ENCODE measurements at regions not wholly inside any gene's neighbourhood (a gene's known extent, or its start where the extent isn't known, plus 50 kb on each side); places are given as distances from the start of the nearest gene placed in this dataset.

DNA sequence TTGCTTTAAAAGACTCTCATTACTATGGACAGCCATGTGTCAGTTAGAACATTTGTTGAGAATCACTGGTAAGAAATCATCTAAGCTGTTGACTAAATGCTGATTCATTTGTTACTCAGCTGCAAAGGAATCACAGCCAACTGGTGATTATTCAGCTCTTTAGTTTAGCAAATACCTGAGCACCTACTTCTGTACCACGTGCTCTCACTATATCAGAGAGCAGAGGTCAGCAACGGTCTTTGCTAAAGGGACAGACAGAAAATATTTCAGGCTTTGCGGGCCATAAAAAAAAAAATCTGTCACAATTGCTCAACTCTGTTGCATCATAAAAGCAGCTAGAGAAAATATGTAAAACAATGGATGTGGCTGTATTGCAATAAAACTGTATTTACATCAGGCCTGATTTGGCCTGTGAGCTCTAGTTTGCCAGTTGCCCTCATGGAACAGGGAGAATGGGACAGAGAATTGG, 377.6 kb downstream of the DNAH5 start:
- Histone ChIP-seq H3K27ac (ENCODE audit: insufficient read depth, low read length, poor library complexity, severe bottlenecking) (no peak overlapping the region), H3K9me3 (ENCODE audit: control insufficient read depth in 2 of 2, low read length in 2 of 2) (no peaks in the 10 kb centered on the region), H3K4me3 (ENCODE audit: low read depth, low read length) (no peak overlapping the region), H3K36me3 (ENCODE audit: control insufficient read depth, insufficient read depth, low read length) (no peaks in the 10 kb centered on the region), H3K4me1 (ENCODE audit: control insufficient read depth, insufficient read depth, low read length, poor library complexity, severe bottlenecking) (no peaks in the 10 kb centered on the region), H3K27me3 (ENCODE audit: control insufficient read depth, insufficient read depth, low read length) (no peaks in the 10 kb centered on the region)
- no peak for ATAC-seq (ENCODE audit: low read depth in 2 of 2)
- Mint-ChIP-seq H3K27me3 (no peaks in the 10 kb centered on the region), H3K4me3 (no peak overlapping the region), H3K27ac (no peak overlapping the region), H3K9me3 (peaks cover 5 to 23% (median 8%) of the 10 kb centered on the region in 7 donors), H3K36me3 (no peaks in the 10 kb centered on the region), H3K4me1 (no peaks in the 10 kb centered on the region)
- no peak for DNase-seq

DNA sequence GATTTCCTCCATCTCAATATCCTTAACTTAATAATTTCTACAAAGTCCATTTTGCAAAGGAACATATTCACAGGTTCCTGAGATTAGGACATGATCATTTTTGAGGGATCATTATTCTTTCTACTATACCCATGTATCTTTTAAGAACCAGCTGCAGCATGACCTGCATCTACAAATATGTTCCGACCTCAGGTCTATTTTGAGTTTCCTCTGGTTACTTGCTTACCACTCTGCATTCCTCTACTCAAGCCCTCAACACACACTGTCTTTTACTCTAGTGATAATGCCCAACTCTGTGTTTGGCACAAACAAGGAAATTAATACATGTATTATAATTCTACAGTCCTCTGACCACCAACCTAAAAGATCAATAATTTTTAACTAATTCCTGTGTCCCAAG, 386.1 kb downstream of the DNAH5 start:
- Mint-ChIP-seq H3K9me3 (peaks cover 0 to 18% (median 11%) of the 10 kb centered on the region in 7 donors), H3K27ac (no peak overlapping the region), H3K27me3 (no peaks in the 10 kb centered on the region), H3K4me3 (no peak overlapping the region), H3K4me1 (no peaks in the 10 kb centered on the region), H3K36me3 (no peaks in the 10 kb centered on the region)
- Histone ChIP-seq H3K36me3 (ENCODE audit: control insufficient read depth, insufficient read depth, low read length) (no peaks in the 10 kb centered on the region), H3K27ac (ENCODE audit: insufficient read depth, low read length, poor library complexity, severe bottlenecking) (no peak overlapping the region), H3K9me3 (ENCODE audit: control insufficient read depth in 2 of 2, low read length in 2 of 2) (no peaks in the 10 kb centered on the region), H3K4me1 (ENCODE audit: control insufficient read depth, insufficient read depth, low read length, poor library complexity, severe bottlenecking) (no peaks in the 10 kb centered on the region), H3K4me3 (ENCODE audit: low read depth, low read length) (no peak overlapping the region), H3K27me3 (ENCODE audit: control insufficient read depth, insufficient read depth, low read length) (no peaks in the 10 kb centered on the region)
- ATAC-seq (ENCODE audit: low read depth in 2 of 2): no peak
- DNase-seq: no peak

DNA sequence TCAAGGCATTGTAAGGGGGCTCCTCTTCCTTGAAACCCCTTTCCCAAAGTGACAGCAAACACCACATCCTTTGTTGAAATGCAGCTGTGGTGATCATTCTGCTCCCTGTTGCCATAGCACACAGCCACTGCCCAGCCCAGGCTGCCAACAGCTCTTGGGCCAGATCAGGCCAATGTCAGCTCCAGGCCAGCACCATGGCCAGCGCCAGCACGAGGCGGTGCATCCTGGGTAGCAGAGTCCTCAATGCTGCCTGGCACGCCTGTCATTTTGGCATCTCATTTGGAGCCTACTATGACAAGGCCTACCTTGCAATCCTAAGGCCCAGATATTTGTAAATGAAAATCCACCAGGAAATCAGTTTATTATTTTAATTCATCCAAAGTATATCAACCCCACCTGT, 390.6 kb downstream of the DNAH5 start:
- no peak for ATAC-seq (ENCODE audit: low read depth in 2 of 2)
- Histone ChIP-seq H3K4me1 (ENCODE audit: control insufficient read depth, insufficient read depth, low read length, poor library complexity, severe bottlenecking) (no peaks in the 10 kb centered on the region), H3K27ac (ENCODE audit: insufficient read depth, low read length, poor library complexity, severe bottlenecking) (no peak overlapping the region), H3K36me3 (ENCODE audit: control insufficient read depth, insufficient read depth, low read length) (no peaks in the 10 kb centered on the region), H3K4me3 (ENCODE audit: low read depth, low read length) (no peak overlapping the region), H3K27me3 (ENCODE audit: control insufficient read depth, insufficient read depth, low read length) (no peaks in the 10 kb centered on the region), H3K9me3 (ENCODE audit: control insufficient read depth in 2 of 2, low read length in 2 of 2) (no peaks in the 10 kb centered on the region)
- Mint-ChIP-seq H3K27me3 (no peaks in the 10 kb centered on the region), H3K4me1 (no peaks in the 10 kb centered on the region), H3K4me3 (no peak overlapping the region), H3K27ac (no peak overlapping the region), H3K9me3 (peaks cover 0 to 30% (median 12%) of the 10 kb centered on the region in 7 donors), H3K36me3 (no peaks in the 10 kb centered on the region)
- DNase-seq: no peak

- H3K36me3 Mint-ChIP-seq: no peaks in the 10 kb centered on the region
- H3K4me3 Mint-ChIP-seq: no peak overlapping the region
- no peak overlapping the region for H3K4me3 ChIP-seq (ENCODE audit: low read depth, low read length)
- H3K27me3 Mint-ChIP-seq: no peaks in the 10 kb centered on the region
- DNase-seq: no peak
- H3K4me1 Mint-ChIP-seq: no peaks in the 10 kb centered on the region
- H3K36me3 ChIP-seq (ENCODE audit: control insufficient read depth, insufficient read depth, low read length): no peaks in the 10 kb centered on the region
- no peak overlapping the region for H3K27ac ChIP-seq (ENCODE audit: insufficient read depth, low read length, poor library complexity, severe bottlenecking)
- ATAC-seq (ENCODE audit: low read depth in 2 of 2): no peak
- no peak overlapping the region for H3K27ac Mint-ChIP-seq
- peaks cover 0 to 18% (median 6%) of the 10 kb centered on the region in 7 donors for H3K9me3 Mint-ChIP-seq
- H3K27me3 ChIP-seq (ENCODE audit: control insufficient read depth, insufficient read depth, low read length): no peaks in the 10 kb centered on the region
- H3K9me3 ChIP-seq (ENCODE audit: control insufficient read depth in 2 of 2, low read length in 2 of 2): peaks cover 0 to 1% of the 10 kb centered on the region in 2 experiments
- no peaks in the 10 kb centered on the region for H3K4me1 ChIP-seq (ENCODE audit: control insufficient read depth, insufficient read depth, low read length, poor library complexity, severe bottlenecking)
Observed at GRCh38 chr5:13552361-13552760, 392.1 kb downstream of the DNAH5 start.

DNA sequence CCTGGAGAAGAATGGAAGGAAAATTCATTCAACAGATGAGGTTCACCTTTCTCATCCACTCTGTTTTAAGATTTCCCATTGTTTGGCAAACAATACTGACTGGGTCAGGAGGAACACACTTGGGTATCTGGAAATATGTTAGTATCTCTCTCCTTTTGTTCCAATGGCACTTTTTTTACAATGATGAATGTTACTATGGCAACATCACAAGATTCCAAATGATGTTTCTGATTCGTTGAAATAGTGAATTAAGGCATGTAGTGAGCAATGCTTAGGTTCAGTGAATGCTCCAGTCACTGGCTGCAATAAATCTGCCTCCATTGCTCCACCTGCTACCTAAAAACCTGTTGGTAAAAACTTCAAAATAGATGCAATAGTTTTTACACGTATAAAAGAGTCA, 392.8 kb downstream of the DNAH5 start:
- Mint-ChIP-seq H3K4me3 (no peak overlapping the region), H3K27ac (no peak overlapping the region), H3K9me3 (peaks cover 0 to 12% (median 4%) of the 10 kb centered on the region in 7 donors), H3K36me3 (no peaks in the 10 kb centered on the region), H3K4me1 (no peaks in the 10 kb centered on the region), H3K27me3 (no peaks in the 10 kb centered on the region)
- ATAC-seq (ENCODE audit: low read depth in 2 of 2): no peak
- DNase-seq: no peak
- Histone ChIP-seq H3K4me3 (ENCODE audit: low read depth, low read length) (no peak overlapping the region), H3K36me3 (ENCODE audit: control insufficient read depth, insufficient read depth, low read length) (no peaks in the 10 kb centered on the region), H3K27me3 (ENCODE audit: control insufficient read depth, insufficient read depth, low read length) (no peaks in the 10 kb centered on the region), H3K27ac (ENCODE audit: insufficient read depth, low read length, poor library complexity, severe bottlenecking) (no peak overlapping the region), H3K4me1 (ENCODE audit: control insufficient read depth, insufficient read depth, low read length, poor library complexity, severe bottlenecking) (no peaks in the 10 kb centered on the region), H3K9me3 (ENCODE audit: control insufficient read depth in 2 of 2, low read length in 2 of 2) (peaks cover 0 to 5% of the 10 kb centered on the region in 2 experiments)

DNA sequence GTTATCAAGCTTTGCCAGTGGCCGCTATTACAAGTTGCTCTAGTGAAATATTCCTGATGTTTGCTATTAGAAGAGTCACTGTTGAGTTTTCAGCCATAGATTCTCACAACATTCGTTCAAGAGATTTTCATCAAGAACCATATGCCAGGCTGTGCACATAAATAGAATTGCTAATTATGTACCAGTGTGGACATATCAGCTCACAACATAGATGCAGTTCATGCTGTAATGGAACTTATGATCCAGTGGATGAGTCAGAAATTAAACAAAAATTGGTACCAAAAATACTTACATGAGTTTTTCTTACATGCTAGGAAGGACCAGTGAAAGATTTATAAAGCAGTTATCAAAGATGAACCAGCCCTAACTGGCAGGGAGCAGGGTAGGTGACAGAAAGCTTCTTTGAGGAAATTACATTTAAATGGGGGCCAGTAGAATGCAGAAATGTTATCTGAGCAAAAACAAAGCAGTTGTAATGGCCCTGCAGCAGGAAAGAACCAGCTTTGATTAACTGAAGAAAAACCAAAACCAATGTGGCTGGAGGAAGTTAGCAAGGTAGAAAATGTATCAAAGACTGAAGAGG, 404.2 kb downstream of the DNAH5 start:
- ATAC-seq (ENCODE audit: low read depth in 2 of 2) (no peak), DNase-seq (no peak)

GRCh38 chr5:13536933-13537332, 407.6 kb downstream of the DNAH5 start:
- no peak for DNase-seq
- Mint-ChIP-seq H3K36me3 (no peaks in the 10 kb centered on the region), H3K4me1 (no peaks in the 10 kb centered on the region), H3K9me3 (peaks cover 0 to 7% (median 6%) of the 10 kb centered on the region in 7 donors), H3K4me3 (no peak overlapping the region), H3K27ac (no peak overlapping the region), H3K27me3 (no peaks in the 10 kb centered on the region)
- H3K27ac ChIP-seq (ENCODE audit: insufficient read depth, low read length, poor library complexity, severe bottlenecking): no peak overlapping the region
- H3K27me3 ChIP-seq (ENCODE audit: control insufficient read depth, insufficient read depth, low read length): no peaks in the 10 kb centered on the region
- H3K36me3 ChIP-seq (ENCODE audit: control insufficient read depth, insufficient read depth, low read length): no peaks in the 10 kb centered on the region
- no peak for ATAC-seq (ENCODE audit: low read depth in 2 of 2)
- no peaks in the 10 kb centered on the region for H3K9me3 ChIP-seq (ENCODE audit: control insufficient read depth in 2 of 2, low read length in 2 of 2)
- H3K4me1 ChIP-seq (ENCODE audit: control insufficient read depth, insufficient read depth, low read length, poor library complexity, severe bottlenecking): no peaks in the 10 kb centered on the region
- H3K4me3 ChIP-seq (ENCODE audit: low read depth, low read length): no peak overlapping the region

More for the DNA sequence above, 404.2 kb downstream of the DNAH5 start:
- H3K27me3 Mint-ChIP-seq: no peaks in the 10 kb centered on the region
- Histone ChIP-seq H3K27me3 (ENCODE audit: control insufficient read depth, insufficient read depth, low read length) (no peaks in the 10 kb centered on the region), H3K36me3 (ENCODE audit: control insufficient read depth, insufficient read depth, low read length) (no peaks in the 10 kb centered on the region), H3K9me3 (ENCODE audit: control insufficient read depth in 2 of 2, low read length in 2 of 2) (no peaks in the 10 kb centered on the region), H3K4me3 (ENCODE audit: low read depth, low read length) (no peak overlapping the region), H3K4me1 (ENCODE audit: control insufficient read depth, insufficient read depth, low read length, poor library complexity, severe bottlenecking) (no peaks in the 10 kb centered on the region), H3K27ac (ENCODE audit: insufficient read depth, low read length, poor library complexity, severe bottlenecking) (no peak overlapping the region)
- H3K4me3 Mint-ChIP-seq: no peak overlapping the region
- H3K27ac Mint-ChIP-seq: no peak overlapping the region
- H3K4me1 Mint-ChIP-seq: no peaks in the 10 kb centered on the region
- peaks cover 0 to 21% (median 9%) of the 10 kb centered on the region in 7 donors for H3K9me3 Mint-ChIP-seq
- H3K36me3 Mint-ChIP-seq: no peaks in the 10 kb centered on the region

- Histone ChIP-seq H3K9me3 (ENCODE audit: control insufficient read depth in 2 of 2, low read length in 2 of 2) (no peaks in the 10 kb centered on the region), H3K27ac (ENCODE audit: insufficient read depth, low read length, poor library complexity, severe bottlenecking) (no peak overlapping the region), H3K27me3 (ENCODE audit: control insufficient read depth, insufficient read depth, low read length) (no peaks in the 10 kb centered on the region), H3K36me3 (ENCODE audit: control insufficient read depth, insufficient read depth, low read length) (no peaks in the 10 kb centered on the region), H3K4me3 (ENCODE audit: low read depth, low read length) (no peak overlapping the region), H3K4me1 (ENCODE audit: control insufficient read depth, insufficient read depth, low read length, poor library complexity, severe bottlenecking) (no peaks in the 10 kb centered on the region)
- Mint-ChIP-seq H3K36me3 (no peaks in the 10 kb centered on the region), H3K4me3 (no peak overlapping the region), H3K27me3 (no peaks in the 10 kb centered on the region), H3K9me3 (peaks cover 0 to 7% (median 3%) of the 10 kb centered on the region in 7 donors), H3K27ac (no peak overlapping the region), H3K4me1 (no peaks in the 10 kb centered on the region)
- DNase-seq: no peak
- ATAC-seq (ENCODE audit: low read depth in 2 of 2): no peak
Observed at GRCh38 chr5:13533833-13534232, 410.7 kb downstream of the DNAH5 start.
